Keratinocyte (primary cell): ENCODE measurements at regions not wholly inside any gene's neighbourhood (a gene's known extent, or its start where the extent isn't known, plus 50 kb on each side); places are given as distances from the start of the nearest gene placed in this dataset.

Experiments
- DNase-seq: peaks from one replicate; pipeline ENCODE4 v3.0.0-alpha.2; 2011; ENCODE audit warnings: low read depth, missing footprints, low spot score
- FAIRE-seq: peaks from 2 replicates; lab custom pipeline; 2011; peaks lifted over from hg19 to GRCh38; lab: Jason Lieb, UNC
- H2AFZ ChIP-seq: 2 replicates; pipeline ENCODE4 v1.6.0; 2012; ENCODE audit warnings: low read length, control low read depth, inconsistent platforms; ENCODE audit not compliant: control insufficient read depth
- H3K27ac ChIP-seq: 2 replicates; pipeline ENCODE4 v1.5.1; 2011; ENCODE audit warnings: low read length; ENCODE audit not compliant: control insufficient read depth, insufficient read depth
- H3K27me3 ChIP-seq: 3 replicates; pipeline ENCODE4 v1.6.0; 2011; ENCODE audit warnings: low read length; ENCODE audit not compliant: control insufficient read depth, insufficient read depth; ENCODE audit errors: extremely low read depth
- H3K36me3 ChIP-seq, 2 experiments: 2 replicates in 1 of 2; 3 replicates in 1 of 2; pipeline ENCODE4 v1.5.1; 2011; ENCODE audit warnings: low read length in 2 of 2, mild to moderate bottlenecking in 1 of 2; ENCODE audit not compliant: control insufficient read depth in 2 of 2, insufficient read depth in 2 of 2; ENCODE audit errors: extremely low read depth in 1 of 2
- H3K4me1 ChIP-seq: 3 replicates; pipeline ENCODE4 v1.5.1; 2011; ENCODE audit warnings: low read length; ENCODE audit not compliant: control insufficient read depth, insufficient read depth; ENCODE audit errors: extremely low read depth
- H3K4me2 ChIP-seq: 3 replicates; pipeline ENCODE4 v1.6.0; 2011; ENCODE audit warnings: low read depth, low read length; ENCODE audit not compliant: control insufficient read depth, insufficient read depth; ENCODE audit errors: extremely low read depth
- H3K4me3 ChIP-seq, 3 experiments: fragments of 200-600 bp in 1 of 3; sonication (generic) in 1 of 3; 2 replicates in 2 of 3; 3 replicates in 1 of 3; pipeline ENCODE4 v1.5.1; 2011 to 2016; ENCODE audit warnings: low read length in 3 of 3, mild to moderate bottlenecking in 3 of 3, control low read depth in 2 of 3, inconsistent platforms in 1 of 3, low read depth in 1 of 3, mixed read lengths in 1 of 3, mixed run types in 1 of 3, moderate library complexity in 1 of 3; ENCODE audit not compliant: control insufficient read depth in 2 of 3, insufficient read depth in 2 of 3; ENCODE audit errors: extremely low read depth in 1 of 3
- H3K79me2 ChIP-seq: 2 replicates; pipeline ENCODE4 v1.6.0; 2012; ENCODE audit warnings: low read length; ENCODE audit not compliant: control insufficient read depth, insufficient read depth
- H3K9ac ChIP-seq: 3 replicates; pipeline ENCODE4 v1.6.0; 2011; ENCODE audit warnings: low read length; ENCODE audit not compliant: control insufficient read depth, insufficient read depth; ENCODE audit errors: extremely low read depth
- H3K9me1 ChIP-seq: 3 replicates; pipeline ENCODE4 v1.6.0; 2011; ENCODE audit warnings: low read length; ENCODE audit not compliant: control insufficient read depth, insufficient read depth; ENCODE audit errors: extremely low read depth
- H3K9me3 ChIP-seq: 2 replicates; pipeline ENCODE4 v1.5.1; 2012; ENCODE audit warnings: low read depth, low read length; ENCODE audit not compliant: control insufficient read depth
- H4K20me1 ChIP-seq: 3 replicates; pipeline ENCODE4 v1.6.0; 2011; ENCODE audit warnings: low read length; ENCODE audit not compliant: control insufficient read depth, insufficient read depth; ENCODE audit errors: extremely low read depth
- CTCF ChIP-seq, 3 experiments: IDR thresholded peaks in 1 of 3; conservative IDR thresholded peaks in 1 of 3; optimal IDR thresholded peaks in 1 of 3; 2 replicates in 2 of 3; 3 replicates in 1 of 3; pipeline versions ENCODE3 to v1.5.1; 2011; ENCODE audit warnings: low read length in 3 of 3, mild to moderate bottlenecking in 3 of 3, moderate library complexity in 2 of 3, control low read depth in 1 of 3, inconsistent platforms in 1 of 3; ENCODE audit not compliant: insufficient read depth in 2 of 3; ENCODE audit errors: extremely low read depth in 1 of 3
- EZH2 ChIP-seq: IDR thresholded peaks from one replicate; pipeline ENCODE4 v1.6.1; 2012; ENCODE audit warnings: inconsistent platforms, mild to moderate bottlenecking, low read length, moderate library complexity
- dilution Hi-C: fragments of 300-500 bp; cut with MboI; formaldehyde crosslinking; loops from one replicate; pipeline ENCODE4 v1.7.0; 2020; ENCODE audit warnings: low sequenced_read_pairs; ENCODE audit not compliant: extremely low pct_ligation_motif_present

GRCh38 chr6:90382760-90383159 is 86.1 kb upstream of the BACH2 start:
- no peak for DNase-seq
- Histone ChIP-seq H4K20me1 (no peaks in the 10 kb centered on the region), H3K9ac (no peak overlapping the region), H3K4me1 (no peaks in the 10 kb centered on the region), H3K9me3 (no peaks in the 10 kb centered on the region), H3K36me3 (no peaks in the 10 kb centered on the region), H3K4me2 (no peak overlapping the region), H3K27me3 (no peaks in the 10 kb centered on the region), H3K27ac (no peak overlapping the region), H3K79me2 (no peaks in the 10 kb centered on the region), H2AFZ (no peak overlapping the region), H3K9me1 (no peaks in the 10 kb centered on the region), H3K4me3 (no peak overlapping the region)
- dilution Hi-C loops, result no loop called here
- no peak for FAIRE-seq
- TF ChIP-seq EZH2, result no peak
- no peak for TF ChIP-seq CTCF (optimal IDR thresholded peaks at IDR 0.05 in 1 of 3, IDR thresholded peaks at IDR 0.05 in 1 of 3, conservative IDR thresholded peaks at IDR 0.05 in 1 of 3; ENCODE audit: extremely low read depth in 1 of 3, insufficient read depth in 2 of 3, low read length in 3 of 3)

- Histone ChIP-seq H3K4me1 (peaks cover 11% of the 10 kb centered on the region), H2AFZ (no peak overlapping the region), H3K4me2 (peak overlapping the region; percentile 53), H3K4me3 (no peak overlapping the region), H3K27me3 (no peaks in the 10 kb centered on the region), H3K79me2 (no peaks in the 10 kb centered on the region), H4K20me1 (no peaks in the 10 kb centered on the region), H3K9me3 (no peaks in the 10 kb centered on the region), H3K27ac (no peak overlapping the region), H3K9me1 (no peaks in the 10 kb centered on the region), H3K9ac (no peak overlapping the region), H3K36me3 (no peaks in the 10 kb centered on the region)
- peak; percentile 34 for FAIRE-seq
- TF ChIP-seq CTCF (optimal IDR thresholded peaks at IDR 0.05 in 1 of 3, IDR thresholded peaks at IDR 0.05 in 1 of 3, conservative IDR thresholded peaks at IDR 0.05 in 1 of 3; ENCODE audit: extremely low read depth in 1 of 3, insufficient read depth in 2 of 3, low read length in 3 of 3) (no peak), EZH2 (no peak)
- dilution Hi-C loops, result no loop called here
- DNase-seq, result no peak
Measured at GRCh38 chr6:90375681-90376439, 79.2 kb upstream of the BACH2 start.
